Left renal pelvis (tissue), 4 donors: ENCODE measurements at regions not wholly inside any gene's neighbourhood (a gene's known extent, or its start where the extent isn't known, plus 50 kb on each side); places are given as distances from the start of the nearest gene placed in this dataset.

Source experiments
- DNase-seq, 4 donors: peaks; one replicate each; pipeline ENCODE4 v3.0.0-alpha.2; 2013; ENCODE audit warnings: low read depth in 4 of 4, low spot score in 3 of 4

DNA sequence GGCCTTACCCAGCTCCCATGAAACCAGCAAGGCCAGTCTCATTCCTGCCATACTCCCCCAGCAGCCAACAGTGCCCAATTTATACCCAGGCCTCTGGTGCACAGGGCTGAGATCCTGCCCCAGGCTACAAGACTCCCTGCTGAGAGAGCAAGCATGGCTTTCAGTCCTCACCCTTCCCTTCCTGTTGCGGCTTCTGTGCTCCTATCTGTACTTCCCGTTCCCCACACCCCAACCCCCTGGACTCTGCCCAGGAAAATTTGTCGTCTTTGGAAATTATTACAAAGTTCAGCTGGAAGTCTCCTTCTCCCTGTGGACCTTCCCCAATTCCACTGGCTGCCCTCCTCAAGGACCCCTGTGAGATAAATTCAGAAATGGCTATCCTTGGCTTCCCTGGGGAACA lies 84.1 kb upstream of the GK2 start:
- DNase-seq: no peak

GRCh38 chr4:79489506-79489905 lies 81.5 kb upstream of the GK2 start:
- DNase-seq: no peak

- no peak for DNase-seq
Measured at GRCh38 chr4:79476196-79476595, 68.2 kb upstream of the GK2 start.

DNA sequence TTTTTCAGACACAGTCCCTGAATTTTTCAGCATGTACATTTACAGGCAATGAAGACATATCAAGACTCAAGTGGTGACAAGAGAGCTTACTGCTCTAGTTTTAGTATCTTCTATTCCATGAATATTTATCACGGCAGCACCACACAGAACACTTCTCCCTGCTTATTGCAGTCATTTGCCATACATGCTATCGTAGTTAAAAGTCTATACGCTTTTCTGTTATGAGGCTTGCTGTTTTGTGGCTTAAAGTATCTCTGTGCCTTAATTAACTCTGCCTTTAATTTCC lies 65.4 kb upstream of the GK2 start:
- no peak for DNase-seq

GRCh38 chr4:79472693-79473438 lies 64.8 kb upstream of the GK2 start:
- DNase-seq: no peak

DNA sequence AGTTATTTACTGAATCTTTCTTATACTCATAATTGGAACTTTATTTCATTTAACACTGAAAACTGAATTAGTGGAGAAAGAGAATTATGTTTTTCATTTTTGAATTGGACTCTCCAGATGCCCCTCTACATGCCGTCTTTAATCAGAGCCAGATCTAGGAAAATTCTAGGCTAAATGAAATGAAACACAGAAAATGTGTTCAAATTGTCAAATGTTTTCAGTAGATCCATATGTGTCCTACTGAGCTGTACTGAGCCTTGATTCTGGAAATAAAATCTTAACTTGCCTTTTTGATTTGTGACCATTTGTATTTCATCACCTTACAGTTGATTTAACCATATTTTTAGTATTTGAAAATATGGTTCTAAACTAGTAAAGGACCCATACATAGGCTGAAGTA lies 64.0 kb upstream of the GK2 start:
- DNase-seq: no peak

DNA sequence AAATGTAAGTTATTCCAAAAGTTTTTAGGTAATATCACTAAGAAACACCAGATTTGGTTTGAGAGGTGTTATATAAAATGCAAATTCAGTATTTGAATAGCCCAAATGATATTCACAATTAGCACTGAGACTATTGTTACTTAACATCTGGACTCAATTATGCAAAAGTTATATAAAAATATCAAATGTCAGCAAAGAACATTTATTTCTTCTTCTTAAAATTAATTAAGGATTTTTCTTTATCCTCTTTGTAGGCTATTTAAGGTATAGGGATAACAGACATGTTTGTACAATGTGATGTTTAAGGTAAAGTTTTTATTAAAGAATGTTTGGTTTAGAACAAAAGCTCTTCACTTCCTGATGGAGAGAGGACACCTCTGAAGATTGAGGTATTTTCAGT lies 63.3 kb upstream of the GK2 start:
- no peak for DNase-seq

- DNase-seq: no peak
Measured at GRCh38 chr4:79467246-79467932, 59.4 kb upstream of the GK2 start.

DNA sequence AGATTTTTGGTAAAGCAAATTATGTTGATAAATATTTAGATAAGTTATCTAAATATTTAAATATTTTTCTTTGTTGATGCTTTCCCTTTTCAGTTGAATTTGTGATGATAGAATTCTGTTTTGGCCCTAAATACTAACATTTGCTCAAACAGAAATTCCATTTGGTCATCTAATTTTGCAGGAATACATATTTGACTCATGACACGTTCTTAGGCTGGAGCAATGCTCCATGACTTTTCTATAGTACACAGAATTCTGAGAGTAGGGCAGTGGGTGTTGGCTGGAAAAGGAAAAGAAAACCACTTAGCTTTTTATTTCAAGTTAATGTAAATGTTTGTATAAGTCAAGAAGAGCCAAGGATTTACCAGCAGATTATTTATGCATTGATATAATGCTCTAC lies 58.6 kb upstream of the GK2 start:
- DNase-seq: no peak
